AG10803 (cell line): ENCODE measurements at regions not wholly inside any gene's neighbourhood (a gene's known extent, or its start where the extent isn't known, plus 50 kb on each side); places are given as distances from the start of the nearest gene placed in this dataset.

Source experiments
- DNase-seq: peaks from one replicate; pipeline ENCODE4 v3.0.0; 2010; ENCODE audit warnings: low read depth
- H3K4me3 ChIP-seq: 2 replicates; pipeline ENCODE4 v1.5.1; 2011; ENCODE audit warnings: mild to moderate bottlenecking, low read length, control low read depth
- TF ChIP-seq, protein P1 (sequence below): conservative IDR thresholded peaks from 2 replicates; pipeline ENCODE4 v1.5.1; 2011; ENCODE audit warnings: mild to moderate bottlenecking, low read length, control low read depth, inconsistent platforms

DNA sequence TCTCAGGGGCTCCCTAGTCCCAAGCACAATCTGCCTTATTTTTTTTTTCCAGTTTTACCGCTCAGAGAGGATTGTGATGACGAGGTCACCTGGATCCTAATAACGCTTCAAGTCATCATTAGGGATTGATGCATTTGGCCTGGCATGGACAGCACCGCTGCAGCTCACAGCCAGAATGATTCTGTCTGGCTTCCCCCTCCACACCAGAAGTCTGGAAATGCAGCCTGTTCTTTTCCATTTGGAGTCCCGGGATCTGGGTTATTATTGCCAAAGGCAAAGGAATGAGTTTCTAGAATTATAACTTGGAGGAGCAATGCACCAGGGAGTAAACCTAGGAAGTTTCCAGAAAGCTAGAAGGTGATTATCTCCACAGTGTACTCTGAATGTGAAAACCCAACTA lies 81.1 kb upstream of the TAF1B start:
- TF ChIP-seq, protein P1, sequence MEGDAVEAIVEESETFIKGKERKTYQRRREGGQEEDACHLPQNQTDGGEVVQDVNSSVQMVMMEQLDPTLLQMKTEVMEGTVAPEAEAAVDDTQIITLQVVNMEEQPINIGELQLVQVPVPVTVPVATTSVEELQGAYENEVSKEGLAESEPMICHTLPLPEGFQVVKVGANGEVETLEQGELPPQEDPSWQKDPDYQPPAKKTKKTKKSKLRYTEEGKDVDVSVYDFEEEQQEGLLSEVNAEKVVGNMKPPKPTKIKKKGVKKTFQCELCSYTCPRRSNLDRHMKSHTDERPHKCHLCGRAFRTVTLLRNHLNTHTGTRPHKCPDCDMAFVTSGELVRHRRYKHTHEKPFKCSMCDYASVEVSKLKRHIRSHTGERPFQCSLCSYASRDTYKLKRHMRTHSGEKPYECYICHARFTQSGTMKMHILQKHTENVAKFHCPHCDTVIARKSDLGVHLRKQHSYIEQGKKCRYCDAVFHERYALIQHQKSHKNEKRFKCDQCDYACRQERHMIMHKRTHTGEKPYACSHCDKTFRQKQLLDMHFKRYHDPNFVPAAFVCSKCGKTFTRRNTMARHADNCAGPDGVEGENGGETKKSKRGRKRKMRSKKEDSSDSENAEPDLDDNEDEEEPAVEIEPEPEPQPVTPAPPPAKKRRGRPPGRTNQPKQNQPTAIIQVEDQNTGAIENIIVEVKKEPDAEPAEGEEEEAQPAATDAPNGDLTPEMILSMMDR = no peak
- DNase-seq = no peak
- H3K4me3 ChIP-seq = no peak overlapping the region

DNA sequence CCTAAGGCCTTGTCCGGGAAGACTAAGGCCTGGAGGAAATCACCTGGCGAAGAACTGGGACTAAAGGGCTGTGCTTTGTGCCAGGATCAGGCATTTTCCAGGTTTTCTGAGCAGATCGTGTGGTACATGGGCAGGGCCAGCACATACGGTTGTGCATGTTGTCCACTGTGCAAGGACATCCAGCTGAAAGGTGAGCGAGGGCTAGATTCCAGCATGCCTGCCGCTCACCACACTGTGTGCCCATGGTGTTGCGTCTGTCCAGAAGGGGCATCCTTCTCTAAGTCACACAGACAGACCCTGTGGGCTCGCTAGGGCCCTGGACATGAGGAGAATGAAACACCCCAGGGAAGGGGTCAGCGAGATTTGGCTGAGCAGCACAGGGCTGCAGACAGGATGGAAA lies 80.3 kb upstream of the TAF1B start:
- DNase-seq = no peak
- TF ChIP-seq, protein P1 = no peak
- H3K4me3 ChIP-seq = no peak overlapping the region

DNA sequence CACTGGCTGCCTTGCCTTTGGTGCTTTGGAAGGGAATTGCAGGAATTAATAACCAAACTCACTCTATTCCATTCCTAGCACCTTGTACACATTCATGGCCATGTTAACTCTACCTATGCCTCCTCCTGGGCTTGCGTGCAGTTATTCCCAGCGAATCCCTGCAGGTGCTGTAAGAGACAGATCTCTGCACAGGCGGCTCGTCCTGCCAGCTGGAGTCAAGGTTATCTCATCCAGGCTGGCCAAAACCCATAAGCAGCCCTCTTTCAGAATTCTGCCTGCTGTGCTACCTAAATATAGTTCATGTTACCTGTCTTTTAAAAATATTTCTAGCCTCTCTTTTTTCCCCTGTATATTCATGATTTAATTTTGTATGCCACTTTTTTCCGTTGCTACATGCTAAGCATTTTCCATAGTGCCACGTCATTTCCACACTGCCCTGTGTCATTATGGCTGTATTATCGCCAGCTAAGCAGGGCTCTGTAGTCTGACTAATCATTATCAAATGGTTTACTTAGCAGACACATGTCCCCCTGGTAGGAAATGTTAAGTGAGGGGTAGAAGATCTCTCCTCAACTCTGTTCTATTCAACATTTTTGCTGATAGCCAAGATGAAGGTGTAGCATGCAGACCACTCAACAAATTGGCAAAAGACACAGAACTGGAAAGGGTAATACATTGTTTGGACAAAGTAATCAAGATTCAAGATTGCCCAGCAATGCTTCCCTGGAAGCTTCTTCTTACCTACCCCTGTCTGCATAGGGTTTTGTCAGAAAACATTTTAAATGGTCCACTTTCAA lies 79.7 kb upstream of the TAF1B start:
- TF ChIP-seq, protein P1 = no peak
- no peak overlapping the region for H3K4me3 ChIP-seq
- peak; percentile 17 for DNase-seq

DNA sequence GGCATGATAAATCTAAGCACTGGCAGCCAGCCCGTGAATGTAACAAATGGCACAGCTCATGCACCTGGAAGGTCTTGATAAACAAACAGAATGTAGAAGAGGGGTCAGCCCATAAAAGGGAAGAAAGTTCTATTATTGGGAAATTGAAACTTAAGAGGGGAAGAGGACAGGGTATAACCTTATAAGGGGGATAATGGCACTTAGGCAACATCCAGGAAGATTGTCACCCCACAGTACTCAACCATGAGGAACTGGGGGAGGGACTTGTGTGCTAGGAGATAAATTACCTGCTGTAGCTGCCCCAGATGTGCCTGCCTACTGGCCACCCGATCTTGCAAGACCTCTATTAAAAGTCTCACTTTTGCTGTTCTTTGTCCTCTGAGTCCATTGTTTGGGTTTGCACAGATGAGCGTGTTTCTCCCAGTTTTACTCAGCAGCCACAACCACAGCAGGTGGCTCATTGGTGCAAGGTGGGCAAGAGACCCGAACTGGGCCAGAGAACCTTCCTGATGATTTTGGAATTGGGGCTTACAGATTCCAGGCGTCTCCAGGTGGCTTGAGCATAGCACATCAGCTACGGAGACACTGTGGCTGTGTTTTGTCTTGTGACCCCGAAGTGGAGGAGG lies 79.0 kb upstream of the TAF1B start:
- H3K4me3 ChIP-seq = no peak overlapping the region
- no peak for DNase-seq
- TF ChIP-seq, protein P1 = no peak

DNA sequence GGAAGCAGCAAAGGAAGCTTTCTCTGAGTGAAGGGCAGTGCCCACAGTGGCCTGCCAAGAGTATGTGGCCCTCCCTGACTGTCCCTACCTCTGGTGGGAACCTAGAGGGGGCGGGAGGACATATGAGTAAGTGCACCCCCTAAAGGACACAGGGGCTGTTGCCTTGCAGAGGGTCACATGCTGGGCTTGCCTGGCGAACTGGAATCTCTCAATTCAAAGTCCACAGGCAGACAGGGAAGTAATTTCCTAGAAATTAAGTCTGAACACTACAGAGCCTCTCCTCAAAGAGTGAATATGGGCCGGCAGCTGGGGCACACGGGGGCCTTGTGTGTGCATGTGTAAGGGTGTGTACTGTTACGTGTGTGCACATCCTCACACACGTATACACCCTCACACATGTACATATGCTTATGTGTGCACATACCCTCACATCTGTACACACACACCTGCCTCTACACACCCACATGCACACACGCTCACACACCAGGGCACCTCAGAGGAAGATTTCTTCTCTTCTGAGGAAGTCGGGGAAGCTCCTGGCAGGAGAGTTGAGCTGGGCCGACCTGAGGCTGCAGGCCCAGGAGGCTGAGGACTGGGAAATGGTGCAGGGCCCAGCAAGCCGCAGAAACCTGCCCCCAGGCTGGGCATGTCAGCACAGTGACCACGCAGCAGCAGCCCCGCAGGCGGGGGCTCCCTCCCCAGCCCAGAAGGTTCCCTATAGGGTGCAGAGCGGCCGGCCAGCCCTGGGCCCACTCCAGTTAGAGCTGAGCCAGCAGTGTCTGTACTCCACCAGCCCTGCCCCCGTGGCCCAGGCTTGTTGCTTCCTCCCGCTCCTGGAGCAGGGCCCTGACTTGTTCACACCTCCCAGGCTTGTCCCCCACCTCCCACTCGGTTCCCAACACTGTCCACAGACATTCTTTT lies 77.4 kb upstream of the TAF1B start:
- TF ChIP-seq, protein P1 = no peak
- DNase-seq = no peak
- H3K4me3 ChIP-seq = no peak overlapping the region

DNA sequence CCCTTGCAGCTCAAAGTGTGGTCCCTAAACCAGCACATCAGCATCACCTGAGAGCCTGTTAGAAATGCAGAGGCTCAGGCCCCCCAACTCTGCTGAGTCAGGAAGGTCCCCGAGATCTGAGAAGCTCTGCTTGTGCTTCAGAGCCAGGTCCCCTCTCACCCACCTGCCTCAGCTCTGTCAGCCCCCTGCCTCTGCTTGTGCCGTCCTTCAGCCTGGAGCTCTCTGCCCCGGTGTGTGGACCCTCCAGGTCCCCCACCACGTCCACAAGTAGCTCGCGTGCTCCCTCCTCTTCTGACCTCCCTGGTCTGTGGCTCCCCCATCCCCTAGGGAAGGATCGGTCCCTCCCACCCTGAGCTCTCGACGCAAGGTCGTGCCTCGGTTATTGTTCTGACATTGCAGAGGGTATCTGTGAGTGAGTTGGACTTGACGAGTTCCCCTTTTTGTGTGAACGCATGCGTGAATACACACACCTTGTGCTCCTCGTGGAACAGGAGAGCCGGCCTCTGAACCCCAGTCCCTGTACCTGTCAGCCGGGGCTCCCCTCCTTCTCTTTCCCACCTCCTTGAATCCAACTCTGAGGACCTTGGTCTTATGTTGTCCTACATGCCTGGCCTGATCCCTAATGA lies 75.5 kb upstream of the TAF1B start:
- H3K4me3 ChIP-seq = no peak overlapping the region
- TF ChIP-seq, protein P1 = no peak
- DNase-seq = no peak
